H9 (cell line): ENCODE measurements at regions not wholly inside any gene's neighbourhood (a gene's known extent, or its start where the extent isn't known, plus 50 kb on each side); places are given as distances from the start of the nearest gene placed in this dataset.
"Not testable (repeated sequence)": the region's sequence is repeated elsewhere in the genome, so short reads cannot be mapped to it uniquely, and the experiment has no call there.

ENCODE experiments used
- DNase-seq: peaks from one replicate; pipeline ENCODE4 v3.0.0-alpha.2; 2017
- H2AFZ ChIP-seq: one replicate; pipeline ENCODE4 v1.6.1; 2013; ENCODE audit warnings: mild to moderate bottlenecking, low read length, control low read depth, moderate library complexity
- H2AK5ac ChIP-seq: 2 replicates; pipeline ENCODE4 v1.6.1; 2013; ENCODE audit warnings: low read length, control low read depth, mixed read lengths; ENCODE audit not compliant: insufficient read length
- H2BK120ac ChIP-seq: one replicate; pipeline ENCODE4 v1.6.1; 2013; ENCODE audit warnings: low read depth, mild to moderate bottlenecking, low read length, control low read depth, inconsistent platforms; ENCODE audit not compliant: poor library complexity, severe bottlenecking
- H2BK12ac ChIP-seq: 2 replicates; pipeline ENCODE4 v1.6.1; 2013; ENCODE audit warnings: low read length, control low read depth, mixed read lengths, low read depth; ENCODE audit not compliant: insufficient read length
- H2BK15ac ChIP-seq: 2 replicates; pipeline ENCODE4 v1.6.1; 2013; ENCODE audit warnings: low read depth, low read length, control low read depth
- H2BK20ac ChIP-seq: one replicate; pipeline ENCODE4 v1.6.1; 2013; ENCODE audit warnings: low read depth, mild to moderate bottlenecking, low read length, control low read depth, inconsistent platforms; ENCODE audit not compliant: poor library complexity, severe bottlenecking
- H2BK5ac ChIP-seq: 2 replicates; pipeline ENCODE4 v1.6.1; 2013; ENCODE audit warnings: low read length, control low read depth, mixed read lengths; ENCODE audit not compliant: insufficient read length
- H3K14ac ChIP-seq: 2 replicates; pipeline ENCODE4 v1.6.1; 2013; ENCODE audit warnings: low read length, control low read depth; ENCODE audit not compliant: insufficient read depth
- H3K18ac ChIP-seq: 2 replicates; pipeline ENCODE4 v1.6.1; 2013; ENCODE audit warnings: low read depth, mild to moderate bottlenecking, mixed read lengths, low read length, control low read depth; ENCODE audit not compliant: insufficient read length
- H3K23ac ChIP-seq: 2 replicates; pipeline ENCODE4 v1.6.1; 2013; ENCODE audit warnings: low read length, control low read depth, mixed read lengths, low read depth; ENCODE audit not compliant: insufficient read length
- H3K23me2 ChIP-seq: 2 replicates; pipeline ENCODE4 v1.6.1; 2013; ENCODE audit warnings: low read depth, mild to moderate bottlenecking, mixed read lengths, low read length, control low read depth; ENCODE audit not compliant: insufficient read length, poor library complexity, severe bottlenecking
- H3K27ac ChIP-seq: 2 replicates; pipeline ENCODE4 v1.5.1; 2013; ENCODE audit warnings: low read length, control low read depth, mixed read lengths, low read depth; ENCODE audit not compliant: insufficient read length
- H3K27me3 ChIP-seq: 2 replicates; pipeline ENCODE4 v1.6.1; 2013; ENCODE audit warnings: low read length, control low read depth, inconsistent platforms; ENCODE audit not compliant: insufficient read depth
- H3K4ac ChIP-seq: 2 replicates; pipeline ENCODE4 v1.6.1; 2013; ENCODE audit warnings: low read depth, mild to moderate bottlenecking, control low read depth, inconsistent platforms, low read length, moderate library complexity
- H3K4me1 ChIP-seq: 2 replicates; pipeline ENCODE4 v1.6.1; 2013; ENCODE audit warnings: low read length, control low read depth, inconsistent platforms; ENCODE audit not compliant: insufficient read depth
- H3K4me2 ChIP-seq: 2 replicates; pipeline ENCODE4 v1.6.1; 2013; ENCODE audit warnings: low read length, control low read depth, mixed read lengths; ENCODE audit not compliant: insufficient read length, insufficient read depth
- H3K56ac ChIP-seq: 2 replicates; pipeline ENCODE4 v1.6.1; 2013; ENCODE audit warnings: low read depth, mild to moderate bottlenecking, mixed read lengths, low read length, control low read depth; ENCODE audit not compliant: insufficient read length
- H3K79me1 ChIP-seq: 2 replicates; pipeline ENCODE4 v1.6.1; 2013; ENCODE audit warnings: low read depth, mild to moderate bottlenecking, moderate library complexity, low read length, control low read depth, inconsistent platforms; ENCODE audit not compliant: insufficient read depth, poor library complexity, severe bottlenecking
- H3K79me2 ChIP-seq: 2 replicates; pipeline ENCODE4 v1.6.1; 2013; ENCODE audit warnings: low read length, control low read depth, inconsistent platforms; ENCODE audit not compliant: insufficient read depth
- H3K9ac ChIP-seq: 2 replicates; pipeline ENCODE4 v1.6.1; 2013; ENCODE audit warnings: low read length, control low read depth, mixed read lengths; ENCODE audit not compliant: insufficient read length; ENCODE audit errors: extremely low read depth
- H3K9me3 ChIP-seq: one replicate; pipeline ENCODE4 v1.6.1; 2013; ENCODE audit warnings: low read depth, low read length, inconsistent platforms; ENCODE audit not compliant: control insufficient read depth
- H3T11ph ChIP-seq: one replicate; pipeline ENCODE4 v1.6.1; 2013; ENCODE audit warnings: mild to moderate bottlenecking, low read length, control low read depth, inconsistent platforms
- H4K20me1 ChIP-seq: one replicate; pipeline ENCODE4 v1.6.1; 2013; ENCODE audit not compliant: control insufficient read depth, insufficient read length, insufficient read depth
- H4K5ac ChIP-seq: 2 replicates; pipeline ENCODE4 v1.6.1; 2013; ENCODE audit warnings: low read depth, mild to moderate bottlenecking, mixed read lengths, low read length, control low read depth; ENCODE audit not compliant: insufficient read length
- H4K8ac ChIP-seq: replicated peaks from 2 replicates; pipeline ENCODE4 v1.6.1; 2013; ENCODE audit warnings: low read length, control low read depth, mixed read lengths, low read depth; ENCODE audit not compliant: insufficient read length
- H4K91ac ChIP-seq: 2 replicates; pipeline ENCODE4 v1.6.1; 2013; ENCODE audit warnings: low read depth, mild to moderate bottlenecking, moderate library complexity, mixed read lengths, low read length, control low read depth; ENCODE audit not compliant: insufficient read length
- H3K27ac Mint-ChIP-seq, 3 experiments: 2 replicates in 2 of 3; 3 replicates in 1 of 3; pipeline ENCODE4 v1.8.0; 2020 to 2021; ENCODE audit warnings: mixed read lengths in 3 of 3, mild to moderate bottlenecking in 1 of 3, moderate library complexity in 1 of 3
- H3K27me3 Mint-ChIP-seq: 2 replicates; pipeline ENCODE4 v1.8.0; 2021; ENCODE audit warnings: low read depth, mild to moderate bottlenecking, moderate library complexity, mixed read lengths
- H3K36me3 Mint-ChIP-seq, 3 experiments: 2 replicates in 2 of 3; 3 replicates in 1 of 3; pipeline ENCODE4 v1.8.0; 2020 to 2021; ENCODE audit warnings: low read depth in 3 of 3, mixed read lengths in 3 of 3; ENCODE audit not compliant: insufficient read depth in 1 of 3
- H3K4me1 Mint-ChIP-seq, 2 experiments: 2 replicates each; pipeline ENCODE4 v1.8.0; 2020; ENCODE audit warnings: mixed read lengths in 2 of 2
- H3K4me3 Mint-ChIP-seq, 2 experiments: 2 replicates in 1 of 2; 3 replicates in 1 of 2; pipeline ENCODE4 v1.8.0; 2020 to 2021; ENCODE audit warnings: mild to moderate bottlenecking in 2 of 2, mixed read lengths in 2 of 2, moderate library complexity in 1 of 2
- H3K9me3 Mint-ChIP-seq, 2 experiments: 2 replicates in 1 of 2; 3 replicates in 1 of 2; pipeline ENCODE4 v1.8.0; 2020; ENCODE audit warnings: mild to moderate bottlenecking in 2 of 2, mixed read lengths in 2 of 2, moderate library complexity in 1 of 2
- WGBS: extraction: QIAGEN DNeasy Blood & Tissue Kit; methylation state at CpG from one replicate; pipeline ENCODE4 v1.1.7; 2013; ENCODE audit warnings: missing lambda C conversion rate, low lambda C conversion rate, mixed read lengths; ENCODE audit not compliant: insufficient read length; ENCODE audit errors: extremely low coverage; 5-methylcytosine and 5-hydroxymethylcytosine counted together
- TF ChIP-seq, protein P1 (sequence below): fragments of 200-600 bp; sonication (generic); conservative IDR thresholded peaks from 3 replicates; pipeline ENCODE4 v1.8.0; 2021; ENCODE audit warnings: antibody characterized with exemption, mild to moderate bottlenecking

DNA sequence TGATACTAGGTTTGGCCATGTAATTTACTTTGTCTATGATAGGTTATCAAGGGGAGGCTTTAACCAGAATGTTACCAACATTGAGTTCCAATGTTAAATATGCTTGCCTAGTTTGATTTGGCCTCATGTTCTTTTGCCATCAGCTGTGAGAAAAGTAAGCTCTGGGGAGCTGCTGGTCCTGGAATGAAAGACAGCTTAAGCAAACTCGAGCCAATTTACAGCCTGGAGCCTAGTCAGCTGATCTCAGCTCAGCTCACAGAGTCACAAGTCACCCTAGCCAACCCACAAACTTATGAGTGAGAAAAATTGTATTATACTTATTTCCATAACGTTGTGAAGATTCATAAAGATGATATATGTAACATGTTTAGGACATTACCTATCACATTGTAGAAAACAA, 426.7 kb downstream of the RWDD3 start:
- peaks cover 6 to 11% of the 10 kb centered on the region in 2 experiments; a peak in 4 of 5 replicates for H3K9me3 Mint-ChIP-seq
- no peaks in the 10 kb centered on the region for H3K4me1 ChIP-seq
- H2AFZ ChIP-seq = no peak overlapping the region
- no peak overlapping the region for H3K4ac ChIP-seq
- no peak overlapping the region for H2BK12ac ChIP-seq
- H3K9ac ChIP-seq = no peak overlapping the region
- no peaks in the 10 kb centered on the region for H3K4me1 Mint-ChIP-seq
- H3K36me3 Mint-ChIP-seq = peaks cover 4 to 14% (median 6%) of the 10 kb centered on the region in 3 experiments; a peak in 4 of 7 replicates
- H3K23me2 ChIP-seq = no peaks in the 10 kb centered on the region
- no peaks in the 10 kb centered on the region for H3K79me2 ChIP-seq
- H2BK5ac ChIP-seq = no peak overlapping the region
- no peak overlapping the region for H3K23ac ChIP-seq
- H4K8ac ChIP-seq = no peak overlapping the region
- H3K27me3 Mint-ChIP-seq = no peaks in the 10 kb centered on the region
- no peak overlapping the region for H2BK15ac ChIP-seq
- H3K27me3 ChIP-seq = no peaks in the 10 kb centered on the region
- no peak overlapping the region for H3K4me3 Mint-ChIP-seq
- no peak overlapping the region for H4K5ac ChIP-seq
- no peak overlapping the region for H4K91ac ChIP-seq
- H2AK5ac ChIP-seq = no peak overlapping the region
- H2BK20ac ChIP-seq = no peak overlapping the region
- WGBS = no CpG with 5 or more reads among the region's 2 CpGs
- H3K56ac ChIP-seq = no peak overlapping the region
- no peaks in the 10 kb centered on the region for H3K9me3 ChIP-seq
- no peak overlapping the region for H3T11ph ChIP-seq
- no peaks in the 10 kb centered on the region for H4K20me1 ChIP-seq
- no peak overlapping the region for H3K27ac Mint-ChIP-seq
- no peaks in the 10 kb centered on the region for H3K79me1 ChIP-seq
- no peak for DNase-seq
- TF ChIP-seq, protein P1, sequence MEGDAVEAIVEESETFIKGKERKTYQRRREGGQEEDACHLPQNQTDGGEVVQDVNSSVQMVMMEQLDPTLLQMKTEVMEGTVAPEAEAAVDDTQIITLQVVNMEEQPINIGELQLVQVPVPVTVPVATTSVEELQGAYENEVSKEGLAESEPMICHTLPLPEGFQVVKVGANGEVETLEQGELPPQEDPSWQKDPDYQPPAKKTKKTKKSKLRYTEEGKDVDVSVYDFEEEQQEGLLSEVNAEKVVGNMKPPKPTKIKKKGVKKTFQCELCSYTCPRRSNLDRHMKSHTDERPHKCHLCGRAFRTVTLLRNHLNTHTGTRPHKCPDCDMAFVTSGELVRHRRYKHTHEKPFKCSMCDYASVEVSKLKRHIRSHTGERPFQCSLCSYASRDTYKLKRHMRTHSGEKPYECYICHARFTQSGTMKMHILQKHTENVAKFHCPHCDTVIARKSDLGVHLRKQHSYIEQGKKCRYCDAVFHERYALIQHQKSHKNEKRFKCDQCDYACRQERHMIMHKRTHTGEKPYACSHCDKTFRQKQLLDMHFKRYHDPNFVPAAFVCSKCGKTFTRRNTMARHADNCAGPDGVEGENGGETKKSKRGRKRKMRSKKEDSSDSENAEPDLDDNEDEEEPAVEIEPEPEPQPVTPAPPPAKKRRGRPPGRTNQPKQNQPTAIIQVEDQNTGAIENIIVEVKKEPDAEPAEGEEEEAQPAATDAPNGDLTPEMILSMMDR = no peak
- H3K4me2 ChIP-seq = no peak overlapping the region
- H3K27ac ChIP-seq = no peak overlapping the region
- no peak overlapping the region for H3K14ac ChIP-seq
- no peak overlapping the region for H3K18ac ChIP-seq
- H2BK120ac ChIP-seq = no peak overlapping the region

- not testable (repeated sequence) for H2AK5ac ChIP-seq, H3K4me1 Mint-ChIP-seq, H3K4me2 ChIP-seq, H3K4me1 ChIP-seq, DNase-seq, H3K27ac ChIP-seq, H3K23me2 ChIP-seq, H3K18ac ChIP-seq, H4K5ac ChIP-seq, H3K4ac ChIP-seq, H2BK12ac ChIP-seq, H4K20me1 ChIP-seq, H4K8ac ChIP-seq, H3K14ac ChIP-seq, H3K4me3 Mint-ChIP-seq, H2BK20ac ChIP-seq, H2BK15ac ChIP-seq, H3K56ac ChIP-seq, H3K27ac Mint-ChIP-seq, H3K9ac ChIP-seq, H3T11ph ChIP-seq, H2AFZ ChIP-seq, H4K91ac ChIP-seq, H2BK120ac ChIP-seq, H3K79me1 ChIP-seq, H2BK5ac ChIP-seq, H3K27me3 ChIP-seq, H3K79me2 ChIP-seq, H3K23ac ChIP-seq, H3K9me3 ChIP-seq, H3K27me3 Mint-ChIP-seq
- Mint-ChIP-seq H3K9me3 (peaks cover 6 to 14% of the 10 kb centered on the region in 2 experiments; a peak in 4 of 5 replicates), H3K36me3 (peaks cover 4 to 14% (median 6%) of the 10 kb centered on the region in 3 experiments; a peak in 4 of 7 replicates)
- no CpG with 5 or more reads among the region's 8 CpGs for WGBS
Observed at GRCh38 chr1:95663530-95663929, 429.5 kb downstream of the RWDD3 start.
